OCI-LY7 (cell line): ENCODE measurements at regions not wholly inside any gene's neighbourhood (a gene's known extent, or its start where the extent isn't known, plus 50 kb on each side); places are given as distances from the start of the nearest gene placed in this dataset.

Source experiments
- BruUV-seq: library from RNA; stranded (reverse); fragments of 400-500 nt; replicated peaks from 2 replicates; lab custom pipeline; 2021; lab: Mats Ljungman, UMichigan
- CTCF ChIA-PET: fragments of 300-600 bp; sonication (Branson Sonifier 250); formaldehyde crosslinking; loops from one replicate; lab custom pipeline; 2022; ENCODE audit warnings: antibody characterized with exemption; ENCODE audit not compliant: unreplicated experiment; lab: Charles Lee
- POLR2A ChIA-PET: fragments of 300-600 bp; sonication (Branson Sonifier 250); formaldehyde crosslinking; loops from one replicate; lab custom pipeline; 2022; ENCODE audit warnings: antibody characterized with exemption; lab: Charles Lee
- DNase-seq: peaks from one replicate; pipeline ENCODE4 v3.0.0-alpha.2; 2015; ENCODE audit warnings: low spot score
- H2AFZ ChIP-seq: fragments of 200-600 bp; sonication (generic), shearing (Covaris generic); 2 replicates; pipeline ENCODE4 v1.6.1; 2014; ENCODE audit warnings: mild to moderate bottlenecking, antibody characterized with exemption, low read length, moderate library complexity
- H3K27ac ChIP-seq: fragments of 200-600 bp; sonication (generic); 2 replicates; pipeline ENCODE4 v1.5.1; 2014; ENCODE audit warnings: mixed run types, low read depth, mild to moderate bottlenecking, moderate library complexity, low read length, inconsistent platforms; ENCODE audit not compliant: poor library complexity, severe bottlenecking
- H3K36me3 ChIP-seq: fragments of 200-600 bp; sonication (generic); 2 replicates; pipeline ENCODE4 v1.6.1; 2014; ENCODE audit warnings: mild to moderate bottlenecking, antibody characterized with exemption, low read length, moderate library complexity, mixed read lengths; ENCODE audit not compliant: insufficient read depth
- H3K4me1 ChIP-seq: fragments of 200-600 bp; sonication (generic); 2 replicates; pipeline ENCODE4 v1.5.1; 2014; ENCODE audit warnings: mild to moderate bottlenecking, low read length; ENCODE audit not compliant: insufficient read depth, poor library complexity, severe bottlenecking
- H3K4me2 ChIP-seq: fragments of 200-600 bp; sonication (generic); 2 replicates; pipeline ENCODE4 v1.6.1; 2014; ENCODE audit warnings: mild to moderate bottlenecking, low read length
- H3K4me3 ChIP-seq: fragments of 200-600 bp; sonication (generic); 2 replicates; pipeline ENCODE4 v1.5.1; 2014; ENCODE audit warnings: mild to moderate bottlenecking, low read depth, low read length; ENCODE audit not compliant: poor library complexity, severe bottlenecking
- H3K79me2 ChIP-seq: fragments of 200-600 bp; sonication (generic); 2 replicates; pipeline ENCODE4 v1.6.1; 2016; ENCODE audit warnings: low read depth, mild to moderate bottlenecking, low read length, moderate library complexity, mixed read lengths; ENCODE audit not compliant: insufficient read depth
- H3K9me2 ChIP-seq: fragments of 200-600 bp; sonication (generic); 2 replicates; pipeline ENCODE4 v1.6.1; 2016; ENCODE audit warnings: mild to moderate bottlenecking, low read length, mixed read lengths; ENCODE audit not compliant: insufficient read depth
- H3K9me3 ChIP-seq: fragments of 200-600 bp; sonication (generic); 2 replicates; pipeline ENCODE4 v1.6.1; 2014; ENCODE audit warnings: mild to moderate bottlenecking, mixed run types, low read length, mixed read lengths
- H4K20me1 ChIP-seq: fragments of 200-600 bp; sonication (generic); 2 replicates; pipeline ENCODE4 v1.6.1; 2014; ENCODE audit warnings: mild to moderate bottlenecking, antibody characterized with exemption, low read length, moderate library complexity, mixed read lengths; ENCODE audit not compliant: insufficient read depth
- CTCF ChIP-seq: fragments of 200-600 bp; sonication (generic); conservative IDR thresholded peaks from 2 replicates; pipeline ENCODE4 v1.5.1; 2014; ENCODE audit warnings: mild to moderate bottlenecking, antibody characterized with exemption, low read length, moderate library complexity, mixed read lengths
- EZH2phosphoT487 ChIP-seq: fragments of 200-600 bp; sonication (generic); IDR thresholded peaks from 2 replicates; pipeline ENCODE4 v1.6.1; 2018; ENCODE audit warnings: low read depth, borderline replicate concordance, mild to moderate bottlenecking, mixed run types, antibody characterized with exemption, low read length, moderate library complexity, mixed read lengths
- intact Hi-C: fragments of 100-400 bp; cut with micrococcal nuclease; formaldehyde crosslinking; loops from one replicate; pipeline ENCODE4 v1.10.0; 2022; ENCODE audit not compliant: unreplicated experiment

GRCh38 chrX:9340598-9341290 lies 124.1 kb upstream of the TBL1X start:
- H3K4me1 ChIP-seq: peaks cover 17% of the 10 kb centered on the region

GRCh38 chrX:9341291-9342201 lies 123.3 kb upstream of the TBL1X start:
- H3K4me2 ChIP-seq: peak overlapping the region; percentile 53
- TF ChIP-seq CTCF: no peak; the same call in 1 of the 2 replicates
- TF ChIP-seq EZH2phosphoT487: no peak
- H3K27ac ChIP-seq: peak overlapping the region; percentile 81
- CTCF ChIA-PET: no interaction called here
- peak; percentile 77 for DNase-seq
- peak overlapping the region; percentile 69; the same call in 1 of the 2 replicates for H2AFZ ChIP-seq
- H3K9me2 ChIP-seq: no peaks in the 10 kb centered on the region
- POLR2A ChIA-PET: interaction anchor here (0.7 kb wide), 2 partner anchors 8 to 1769 kb away, joined by 3 to 4 read pairs; no protein-coding TSS in a partner anchor
- 0 out of 2 replicates have a peak, but pooled peaks cover 7% of the 10 kb centered on the region for H3K9me3 ChIP-seq
- no peaks in the 10 kb centered on the region for H3K79me2 ChIP-seq
- no peaks in the 10 kb centered on the region for H3K36me3 ChIP-seq
- H4K20me1 ChIP-seq: no peaks in the 10 kb centered on the region
- no TSS peak for BruUV-seq
- peaks cover 17% of the 10 kb centered on the region for H3K4me1 ChIP-seq
- intact Hi-C loops: loop anchor here (5.0 kb wide), 1 partner anchor 121 kb away; no protein-coding TSS in a partner anchor
- H3K4me3 ChIP-seq: peak overlapping the region; percentile 43

More at GRCh38 chrX:9340598-9341290, 124.1 kb upstream of the TBL1X start:
- H3K4me2 ChIP-seq: peak overlapping the region; percentile 53
- no peaks in the 10 kb centered on the region for H3K79me2 ChIP-seq
- H2AFZ ChIP-seq: peak overlapping the region; percentile 69; the same call in 1 of the 2 replicates
- no peaks in the 10 kb centered on the region for H3K9me2 ChIP-seq
- no peaks in the 10 kb centered on the region for H4K20me1 ChIP-seq
- H3K27ac ChIP-seq: peak overlapping the region; percentile 81
- CTCF ChIA-PET: no interaction called here
- POLR2A ChIA-PET: no interaction called here
- no TSS peak for BruUV-seq
- 0 out of 2 replicates have a peak, but pooled peaks cover 7% of the 10 kb centered on the region for H3K9me3 ChIP-seq
- DNase-seq: peak; percentile 26
- H3K4me3 ChIP-seq: peak overlapping the region; percentile 43
- H3K36me3 ChIP-seq: no peaks in the 10 kb centered on the region
- TF ChIP-seq CTCF (no peak), EZH2phosphoT487 (no peak)
- intact Hi-C loops: loop anchor here (5.0 kb wide), 1 partner anchor 122 kb away; no protein-coding TSS in a partner anchor
